Upper lobe of left lung (tissue), 6 donors: ENCODE measurements at regions not wholly inside any gene's neighbourhood (a gene's known extent, or its start where the extent isn't known, plus 50 kb on each side); places are given as distances from the start of the nearest gene placed in this dataset.
"Not testable (repeated sequence)": the region's sequence is repeated elsewhere in the genome, so short reads cannot be mapped to it uniquely, and the experiment has no call there.

Experiments
- ATAC-seq, 2 donors: fragments of 200-7000 bp; cut with Tn5 transposase; one replicate each; pipeline ENCODE4 v1.9.1; 2022; ENCODE audit warnings: mild to moderate bottlenecking in 2 of 2, moderate library complexity in 2 of 2; ENCODE audit not compliant: low FRiP score in 2 of 2
- DNase-seq, 2 donors: peaks; one replicate each; pipeline ENCODE4 v3.0.0-alpha.2; 2019 to 2020
- H3K27ac ChIP-seq, 4 donors: fragments of 200-600 bp; sonication (generic); one replicate each; pipeline ENCODE4 v1.5.1; 2016 to 2019
- H3K27me3 ChIP-seq, 4 donors: fragments of 200-600 bp; sonication (generic); one replicate each; pipeline ENCODE4 v1.5.1; 2017 to 2019
- H3K36me3 ChIP-seq, 4 donors: fragments of 200-600 bp; sonication (generic); one replicate each; pipeline ENCODE4 v1.5.1; 2016 to 2019
- H3K4me1 ChIP-seq, 4 donors: fragments of 200-600 bp; sonication (generic); one replicate each; pipeline ENCODE4 v1.5.1; 2018 to 2019
- H3K4me3 ChIP-seq, 4 donors: fragments of 200-600 bp; sonication (generic); one replicate each; pipeline ENCODE4 v1.5.1; 2017 to 2019; ENCODE audit warnings: mild to moderate bottlenecking in 2 of 4, moderate library complexity in 1 of 4
- H3K9me3 ChIP-seq, 4 donors: fragments of 200-600 bp; sonication (generic); one replicate each; pipeline ENCODE4 v1.5.1; 2018 to 2019
- WGBS, 2 donors: methylation state at CpG; one replicate each; pipeline ENCODE4 v1.1.5; 2017 to 2018; 5-methylcytosine and 5-hydroxymethylcytosine counted together
- donor health status: DM: no; HTN: no; CAD: no; lungs with moderate emphysema.
- donor health status: DM: no; HTN: yes; CAD: no; lungs with severe emphysema.

DNA sequence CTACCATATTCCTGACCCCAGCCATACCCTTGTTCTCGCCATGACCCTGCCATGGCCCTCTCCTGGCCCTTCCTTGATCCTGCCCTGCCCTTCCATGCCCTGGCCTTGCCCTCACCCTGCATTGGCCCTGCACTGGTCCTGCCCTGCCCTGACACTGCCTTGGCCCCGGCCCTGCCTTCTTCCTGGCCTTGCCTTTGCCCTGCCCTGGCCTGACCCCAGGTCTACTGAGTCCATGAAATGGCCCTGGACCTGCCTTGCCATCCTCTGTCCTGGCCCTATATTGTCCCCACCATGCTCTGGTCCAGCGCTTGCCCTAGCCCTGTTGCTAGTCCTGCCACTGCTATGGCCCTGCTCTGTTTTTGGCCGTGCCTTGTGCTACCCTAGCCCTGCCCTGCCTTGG, 536.1 kb downstream of the FOXD4L6 start:
- not testable (repeated sequence) for H3K4me3 ChIP-seq, H3K36me3 ChIP-seq, H3K9me3 ChIP-seq, H3K4me1 ChIP-seq, H3K27me3 ChIP-seq, ATAC-seq, H3K27ac ChIP-seq
- WGBS, 2 donors = 83 to 84% methylated on average over 2 to 3 of the region's 4 CpGs
- DNase-seq = peak in 1 of 2 donors; percentile 41

DNA sequence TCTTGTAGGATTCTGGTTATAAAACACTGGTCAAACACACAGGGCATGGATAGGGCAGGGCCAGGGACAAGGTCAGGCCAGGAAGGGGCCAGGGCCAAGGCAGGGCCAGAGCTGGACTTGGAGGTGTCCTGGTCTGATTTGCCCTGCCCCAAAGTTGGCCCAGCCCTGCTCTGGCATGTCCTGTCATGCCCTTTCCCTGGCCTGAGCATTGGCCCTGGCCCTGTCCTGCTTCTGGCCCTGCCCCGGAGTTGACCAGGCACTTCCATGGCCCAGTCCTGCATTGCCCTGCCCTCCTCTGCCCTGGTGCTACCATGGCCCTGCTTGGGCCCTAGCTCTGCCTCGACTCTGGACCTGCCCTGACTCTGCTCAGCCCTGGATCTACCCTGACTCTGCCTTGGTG, 536.6 kb downstream of the FOXD4L6 start:
- not testable (repeated sequence) for H3K4me1 ChIP-seq, H3K36me3 ChIP-seq, H3K27me3 ChIP-seq, H3K4me3 ChIP-seq, ATAC-seq, H3K27ac ChIP-seq, H3K9me3 ChIP-seq
- peak in 1 of 2 donors; percentile 58 for DNase-seq
- WGBS, 2 donors = 60 to 100% methylated on average over 1 to 2 of the region's 2 CpGs

DNA sequence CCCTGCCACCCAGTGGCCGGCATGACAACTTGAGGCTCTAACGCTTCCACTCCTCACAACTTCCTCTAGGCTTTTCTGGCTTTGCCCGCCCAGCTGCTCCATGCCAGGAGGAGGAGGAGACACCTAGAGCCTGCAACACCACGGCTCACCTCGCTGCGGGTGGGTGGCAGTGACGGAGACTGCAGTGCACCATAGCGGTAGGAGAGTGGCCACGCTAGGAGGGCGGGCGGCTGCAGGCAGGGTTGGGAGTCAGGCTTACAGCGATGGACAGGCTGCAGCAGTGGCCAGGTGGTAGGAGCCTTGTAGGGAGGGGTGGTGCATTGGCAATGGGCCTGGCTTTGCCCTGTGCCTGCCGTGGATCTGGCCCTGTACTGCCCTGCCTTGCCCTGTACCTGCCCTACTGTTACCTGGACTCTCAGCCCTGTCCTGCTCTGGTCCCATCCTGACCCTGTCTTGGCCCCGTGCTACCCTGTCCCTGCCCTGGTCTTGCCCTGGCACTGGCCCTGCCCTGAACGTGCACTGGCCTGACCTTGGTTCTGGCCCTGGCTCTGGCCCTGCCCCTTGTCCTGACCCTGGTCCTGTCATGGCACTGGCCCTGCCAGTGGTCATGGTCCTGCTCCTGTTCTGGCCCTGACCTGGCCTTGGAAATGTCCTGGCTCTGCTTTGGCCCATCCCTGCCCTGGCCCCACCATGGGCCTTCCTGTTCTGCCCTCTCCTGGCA, 540.8 kb downstream of the FOXD4L6 start:
- not testable (repeated sequence) for ATAC-seq

DNA sequence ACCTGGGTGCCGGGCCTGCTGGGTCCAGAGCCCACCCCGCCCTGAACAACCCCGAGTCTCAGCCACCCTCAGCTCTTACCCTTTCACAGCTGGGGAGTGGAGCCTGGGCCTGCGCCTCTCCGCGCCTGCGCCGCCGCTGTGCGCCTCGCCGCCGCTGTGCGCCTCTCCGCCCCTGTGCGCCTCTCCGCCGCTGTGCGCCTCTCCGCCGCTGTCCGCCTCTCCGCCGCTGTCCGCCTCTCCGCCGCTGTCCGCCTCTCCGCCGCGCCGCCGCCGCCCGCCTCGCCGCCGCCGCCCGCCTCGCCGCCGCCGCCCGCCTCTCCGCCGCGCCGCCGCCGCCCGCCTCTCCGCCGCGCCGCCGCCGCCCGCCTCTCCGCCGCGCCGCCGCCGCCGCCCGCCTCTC, 544.4 kb downstream of the FOXD4L6 start:
- WGBS, 2 donors = 92% methylated on average over 27 of the region's 67 CpGs; no CpG with 5 or more reads in 1 of the 2 donors
- H3K4me3 ChIP-seq = peak overlapping the region in 1 of 4 donors; percentile 33
- not testable (repeated sequence) for H3K36me3 ChIP-seq, H3K27me3 ChIP-seq, H3K4me1 ChIP-seq, H3K9me3 ChIP-seq, ATAC-seq
- DNase-seq = peak in 1 of 2 donors; percentile 78
- H3K27ac ChIP-seq = peak overlapping the region in 1 of 4 donors; percentile 70

More for the DNA sequence above, 540.8 kb downstream of the FOXD4L6 start:
- 94 to 100% methylated on average over 9 to 15 of the region's 15 CpGs for WGBS, 2 donors
- not testable (repeated sequence) for H3K36me3 ChIP-seq, H3K4me3 ChIP-seq, H3K9me3 ChIP-seq, H3K27ac ChIP-seq, H3K4me1 ChIP-seq, H3K27me3 ChIP-seq
- DNase-seq = peak in 1 of 2 donors; percentile 66

DNA sequence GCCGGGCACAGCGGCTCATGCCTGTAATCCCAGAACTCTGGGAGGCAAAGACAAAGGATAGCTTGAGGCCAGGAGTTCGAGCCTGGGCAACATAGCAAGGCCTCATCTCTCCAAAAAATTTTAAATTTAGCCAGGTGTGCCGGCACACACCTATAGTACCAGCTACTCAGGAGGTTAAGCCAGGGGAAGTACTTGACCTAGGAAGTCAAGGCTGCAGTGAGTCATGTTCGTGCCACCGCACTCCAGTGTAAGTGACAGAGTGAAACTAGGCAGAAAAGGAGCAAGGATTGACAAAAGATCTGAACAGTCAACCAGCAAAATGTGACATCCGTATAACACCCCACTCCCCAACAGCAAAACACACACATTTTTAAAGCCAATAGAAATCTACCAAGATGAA, 545.3 kb downstream of the FOXD4L6 start:
- not testable (repeated sequence) for DNase-seq, H3K4me1 ChIP-seq, H3K9me3 ChIP-seq, H3K36me3 ChIP-seq, ATAC-seq, H3K27me3 ChIP-seq
- Histone ChIP-seq H3K4me3 (peak overlapping the region in 2 of 4 donors; percentile 7 to 23), H3K27ac (peak overlapping the region in 1 of 4 donors; percentile 23)
- 82% methylated on average over 3 of the region's 7 CpGs; no CpG with 5 or more reads in 1 of the 2 donors for WGBS, 2 donors

DNA sequence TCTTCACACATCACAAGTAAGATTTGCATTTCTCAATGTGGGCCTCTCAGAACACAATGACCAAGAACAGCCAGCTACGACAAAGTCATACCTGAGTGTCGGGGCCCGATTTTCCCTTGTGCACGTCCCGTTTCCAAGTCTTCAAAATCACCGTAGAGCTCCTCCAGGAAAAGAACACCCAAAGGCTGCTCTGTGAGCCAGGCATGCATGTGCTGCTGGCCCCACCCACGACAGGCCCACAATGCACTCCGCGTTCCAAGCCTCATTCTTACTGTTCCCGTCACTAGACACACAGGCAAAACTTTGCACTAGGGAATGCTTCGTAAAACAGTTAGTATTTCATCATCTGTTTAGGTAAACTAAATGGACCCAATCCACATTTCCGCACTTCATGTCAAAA, 549.6 kb downstream of the FOXD4L6 start:
- not testable (repeated sequence) for H3K36me3 ChIP-seq, H3K9me3 ChIP-seq, H3K27ac ChIP-seq, H3K27me3 ChIP-seq, H3K4me1 ChIP-seq, H3K4me3 ChIP-seq, ATAC-seq
- WGBS, 2 donors = 90 to 91% methylated on average over 11 to 12 of the region's 12 CpGs
- DNase-seq = peak in 1 of 2 donors; percentile 8
